ENCODE measurements at regions not wholly inside any gene's neighbourhood (a gene's known extent, or its start where the extent isn't known, plus 50 kb on each side); places are given as distances from the start of the nearest gene placed in this dataset.

DNA sequence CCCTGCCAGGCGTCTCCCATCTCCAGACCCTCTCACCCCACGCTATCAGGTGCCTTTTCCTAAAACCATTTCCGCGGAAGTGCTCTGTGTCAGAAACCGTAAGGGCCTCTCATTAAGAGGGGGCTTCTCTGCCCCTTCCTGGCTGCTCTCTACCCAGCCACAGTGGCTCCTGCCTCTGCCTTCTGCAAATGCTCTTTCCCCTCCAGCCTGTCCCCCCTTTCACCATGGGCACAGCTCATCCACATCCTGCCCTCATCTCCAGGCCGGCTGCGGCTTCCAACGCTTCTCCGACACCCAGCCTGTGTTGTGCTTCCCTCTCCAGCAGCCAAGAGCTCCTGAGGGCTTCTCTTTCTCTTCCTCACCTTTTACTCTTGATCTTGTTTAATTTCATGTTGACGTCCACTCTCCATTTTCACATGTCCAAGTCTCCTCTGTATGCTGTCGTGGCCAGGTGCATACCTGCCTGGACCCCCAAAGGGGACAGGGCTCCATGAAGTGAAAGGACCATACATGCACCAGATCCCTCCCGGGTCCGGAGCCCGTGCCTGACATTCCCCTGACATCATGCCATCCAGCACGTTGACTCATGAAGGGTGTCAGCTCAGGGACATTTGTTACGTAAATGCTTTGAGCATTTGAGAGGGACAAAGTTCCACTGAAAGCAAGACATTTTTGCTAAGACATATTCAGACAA lies 306.5 kb downstream of the AJAP1 start:
- no peak overlapping the region for H3K4me3 ChIP-seq
- no peak overlapping the region for H3K27ac ChIP-seq
- in situ Hi-C loops (cut with MboI; ENCODE audit: low pct_unique_long_range_greater_than_20kb in 2 of 9, low sequenced_read_pairs in 9 of 9, unreplicated experiment in 9 of 9) = no loop called here
- WGBS, 10 experiments = 30 to 75% (median 66%) methylated on average over 2 to 15 of the region's 16 CpGs; no CpG with 5 or more reads in 1 of the 10 experiments
- no peak for ATAC-seq (replicated peaks in 6 of 8)
- no peaks in the 10 kb centered on the region for H3K4me1 ChIP-seq (replicated peaks in 1 of 2)

DNA sequence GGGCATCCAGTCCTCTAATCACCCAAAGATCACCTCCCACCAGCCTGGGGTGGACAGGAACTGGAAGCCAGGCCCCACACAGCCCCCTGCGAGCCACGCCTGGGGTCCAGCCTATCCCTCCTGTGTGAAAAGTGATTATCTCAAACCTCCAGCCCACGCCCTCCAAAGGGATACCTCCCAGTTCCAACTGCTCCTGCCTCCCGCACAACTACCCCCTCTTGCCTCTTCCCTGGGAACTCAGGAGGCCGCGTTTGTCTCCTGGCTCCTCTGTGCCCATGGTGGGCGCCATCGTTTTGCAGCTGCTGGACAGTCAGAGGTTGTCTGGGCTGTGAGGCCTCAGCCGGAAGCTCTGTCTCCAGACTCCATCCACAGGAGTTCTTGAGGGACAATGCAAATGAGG lies 305.9 kb downstream of the AJAP1 start:
- no peak for ATAC-seq (replicated peaks in 6 of 8)
- WGBS, 10 experiments = 20 to 90% (median 54%) methylated on average over 2 to 4 of the region's 9 CpGs; no CpG with 5 or more reads in 2 of the 10 experiments
- H3K4me3 ChIP-seq = no peak overlapping the region
- in situ Hi-C loops (cut with MboI; ENCODE audit: low pct_unique_long_range_greater_than_20kb in 2 of 9, low sequenced_read_pairs in 9 of 9, unreplicated experiment in 9 of 9) = no loop called here
- no peak overlapping the region for H3K27ac ChIP-seq
- no peaks in the 10 kb centered on the region for H3K4me1 ChIP-seq (replicated peaks in 1 of 2)

GRCh38 chr1:4959216-4959615 lies 304.8 kb downstream of the AJAP1 start:
- WGBS, 10 experiments = 12 to 83% (median 53%) methylated on average over 1 to 6 of the region's 6 CpGs; no CpG with 5 or more reads in 3 of the 10 experiments
- no peak overlapping the region for H3K4me3 ChIP-seq
- H3K27ac ChIP-seq = no peak overlapping the region
- no peaks in the 10 kb centered on the region for H3K4me1 ChIP-seq (replicated peaks in 1 of 2)
- ATAC-seq (replicated peaks in 6 of 8) = no peak
- in situ Hi-C loops (cut with MboI; ENCODE audit: low pct_unique_long_range_greater_than_20kb in 2 of 9, low sequenced_read_pairs in 9 of 9, unreplicated experiment in 9 of 9) = no loop called here

DNA sequence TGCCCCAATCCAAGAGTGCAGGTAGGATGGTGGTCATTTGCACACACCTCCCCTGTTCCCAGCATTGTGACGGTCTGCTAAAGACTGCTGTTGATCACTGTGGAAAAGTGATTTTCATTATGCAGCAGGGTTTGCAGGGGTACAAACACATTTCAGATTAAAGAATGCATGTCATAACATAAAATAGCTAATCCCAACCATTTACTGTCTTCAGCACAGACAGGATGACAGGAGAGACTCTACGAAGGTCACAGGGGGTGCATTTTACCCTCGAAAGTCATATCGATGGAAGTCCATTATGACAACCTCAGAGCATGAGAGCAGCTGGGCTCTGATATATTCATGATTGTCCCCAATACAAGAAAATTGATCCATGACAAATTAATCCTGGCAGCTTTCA lies 302.6 kb downstream of the AJAP1 start:
- WGBS, 10 experiments = 21 to 95% (median 65%) methylated on average over 2 to 4 of the region's 4 CpGs; no CpG with 5 or more reads in 5 of the 10 experiments
- in situ Hi-C loops (cut with MboI; ENCODE audit: low pct_unique_long_range_greater_than_20kb in 2 of 9, low sequenced_read_pairs in 9 of 9, unreplicated experiment in 9 of 9) = no loop called here
- ATAC-seq (replicated peaks in 6 of 8) = no peak
- Histone ChIP-seq H3K4me3 (no peak overlapping the region), H3K27ac (no peak overlapping the region), H3K4me1 (replicated peaks in 1 of 2) (no peaks in the 10 kb centered on the region)

DNA sequence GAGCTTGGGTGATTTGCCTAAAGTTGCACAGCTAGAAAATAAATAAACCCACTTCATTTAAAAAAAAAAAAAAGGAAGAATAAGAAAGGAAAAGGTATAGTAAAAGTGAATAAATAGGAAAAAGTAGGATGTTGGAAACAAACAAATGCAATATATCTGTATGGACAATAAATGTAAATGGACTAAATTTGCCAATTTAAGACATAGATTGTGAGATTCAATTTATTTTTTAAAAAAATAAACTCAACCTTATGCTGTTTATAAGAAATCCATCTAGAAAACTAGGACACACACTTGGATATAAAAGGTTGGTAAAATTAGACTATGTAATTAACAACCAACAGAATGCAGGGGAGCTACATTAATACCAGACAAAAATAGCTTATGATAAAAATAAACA lies 300.0 kb downstream of the AJAP1 start:
- Histone ChIP-seq H3K27ac (no peak overlapping the region), H3K4me1 (replicated peaks in 1 of 2) (peaks cover 0 to 4% of the 10 kb centered on the region in 2 donors), H3K4me3 (no peak overlapping the region)
- ATAC-seq (replicated peaks in 6 of 8) = no peak
- in situ Hi-C loops (cut with MboI; ENCODE audit: low pct_unique_long_range_greater_than_20kb in 2 of 9, low sequenced_read_pairs in 9 of 9, unreplicated experiment in 9 of 9) = no loop called here

DNA sequence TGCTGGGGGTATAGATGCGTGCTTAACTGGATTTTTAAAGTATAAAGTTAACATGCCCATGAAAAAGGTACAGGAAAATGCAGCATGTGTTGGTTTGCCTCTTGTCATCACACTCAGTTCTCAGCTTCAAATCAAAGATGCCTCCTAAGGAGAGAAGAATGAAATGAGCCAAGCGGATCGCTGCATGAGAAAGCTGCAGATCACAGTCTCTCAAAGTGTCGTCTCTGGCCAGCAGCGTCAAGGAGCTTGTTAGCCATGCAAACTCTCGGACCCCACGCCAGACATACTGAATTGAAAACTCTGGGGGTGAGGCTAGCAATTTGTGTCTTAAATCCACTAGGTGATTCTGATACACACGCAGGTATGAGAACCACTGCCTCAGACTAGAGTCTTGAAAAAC lies 297.2 kb downstream of the AJAP1 start:
- Histone ChIP-seq H3K4me1 (replicated peaks in 1 of 2) (peaks cover 0 to 4% of the 10 kb centered on the region in 2 donors), H3K27ac (no peak overlapping the region), H3K4me3 (no peak overlapping the region)
- ATAC-seq (replicated peaks in 6 of 8) = no peak
- in situ Hi-C loops (cut with MboI; ENCODE audit: low pct_unique_long_range_greater_than_20kb in 2 of 9, low sequenced_read_pairs in 9 of 9, unreplicated experiment in 9 of 9) = no loop called here
- WGBS, 10 experiments = 0 to 63% (median 41%) methylated on average over 1 to 8 of the region's 8 CpGs; no CpG with 5 or more reads in 3 of the 10 experiments

DNA sequence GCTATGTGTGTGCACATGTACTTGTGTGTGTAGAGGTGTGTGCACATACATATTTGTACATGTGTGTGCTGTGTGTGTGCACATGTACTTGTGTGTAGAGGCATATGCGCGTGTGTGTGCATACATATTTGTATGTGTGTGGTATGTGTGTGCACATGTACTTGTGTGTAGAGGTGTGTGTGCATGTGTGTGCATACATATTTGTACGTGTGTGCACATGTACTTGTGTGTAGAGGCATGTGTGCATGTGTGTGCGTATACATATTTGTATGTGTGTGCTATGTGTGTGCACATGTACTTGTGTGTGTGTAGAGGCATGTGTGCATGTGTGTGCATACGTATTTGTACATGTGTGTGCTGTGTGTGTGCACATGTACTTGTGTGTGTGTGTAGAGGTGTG lies 291.9 kb downstream of the AJAP1 start:
- peaks cover 0 to 2% of the 10 kb centered on the region in 2 donors for H3K4me1 ChIP-seq (replicated peaks in 1 of 2)
- 18 to 80% (median 66%) methylated on average over 1 to 2 of the region's 5 CpGs; no CpG with 5 or more reads in 2 of the 10 experiments for WGBS, 10 experiments
- no peak overlapping the region for H3K4me3 ChIP-seq
- H3K27ac ChIP-seq = no peak overlapping the region
- no peak for ATAC-seq (replicated peaks in 6 of 8)
- in situ Hi-C loops (cut with MboI; ENCODE audit: low pct_unique_long_range_greater_than_20kb in 2 of 9, low sequenced_read_pairs in 9 of 9, unreplicated experiment in 9 of 9) = no loop called here

- Histone ChIP-seq H3K4me1 (replicated peaks in 1 of 2) (no peaks in the 10 kb centered on the region), H3K27ac (no peak overlapping the region), H3K4me3 (no peak overlapping the region)
- 27 to 92% (median 62%) methylated on average over 1 to 9 of the region's 9 CpGs; no CpG with 5 or more reads in 4 of the 10 experiments for WGBS, 10 experiments
- ATAC-seq (replicated peaks in 6 of 8) = no peak
- in situ Hi-C loops (cut with MboI; ENCODE audit: low pct_unique_long_range_greater_than_20kb in 2 of 9, low sequenced_read_pairs in 9 of 9, unreplicated experiment in 9 of 9) = no loop called here
Measured at GRCh38 chr1:4944911-4945310, 290.5 kb downstream of the AJAP1 start.

GRCh38 chr1:4944072-4944471 lies 289.7 kb downstream of the AJAP1 start:
- Histone ChIP-seq H3K27ac (no peak overlapping the region), H3K4me1 (replicated peaks in 1 of 2) (no peaks in the 10 kb centered on the region), H3K4me3 (no peak overlapping the region)
- in situ Hi-C loops (cut with MboI; ENCODE audit: low pct_unique_long_range_greater_than_20kb in 2 of 9, low sequenced_read_pairs in 9 of 9, unreplicated experiment in 9 of 9) = no loop called here
- 0 to 80% (median 36%) methylated on average over 1 to 5 of the region's 5 CpGs for WGBS, 10 experiments
- ATAC-seq (replicated peaks in 6 of 8) = no peak

DNA sequence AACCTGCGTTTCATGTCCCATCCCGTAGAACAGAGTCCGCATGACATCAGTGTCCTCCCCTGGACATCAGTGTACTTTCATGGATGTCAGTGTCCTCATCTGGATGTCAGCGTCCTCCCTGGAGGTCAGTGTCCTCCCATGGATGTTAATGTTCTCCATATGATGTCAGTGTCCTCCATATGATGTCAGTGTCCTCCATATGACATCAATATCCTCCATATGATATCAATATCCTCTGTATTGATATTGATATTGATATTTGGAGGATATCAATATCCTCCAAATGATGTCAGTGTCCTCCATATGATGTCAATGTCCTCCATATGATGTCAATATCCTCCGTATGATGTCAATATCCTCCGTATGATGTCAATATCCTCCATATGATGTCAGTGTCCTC lies 284.9 kb downstream of the AJAP1 start:
- Histone ChIP-seq H3K27ac (no peak overlapping the region), H3K4me1 (replicated peaks in 1 of 2) (no peaks in the 10 kb centered on the region), H3K4me3 (no peak overlapping the region)
- WGBS, 10 experiments = 37 to 68% (median 64%) methylated on average over 2 to 6 of the region's 6 CpGs
- in situ Hi-C loops (cut with MboI; ENCODE audit: low pct_unique_long_range_greater_than_20kb in 2 of 9, low sequenced_read_pairs in 9 of 9, unreplicated experiment in 9 of 9) = no loop called here
- ATAC-seq (replicated peaks in 6 of 8) = no peak

DNA sequence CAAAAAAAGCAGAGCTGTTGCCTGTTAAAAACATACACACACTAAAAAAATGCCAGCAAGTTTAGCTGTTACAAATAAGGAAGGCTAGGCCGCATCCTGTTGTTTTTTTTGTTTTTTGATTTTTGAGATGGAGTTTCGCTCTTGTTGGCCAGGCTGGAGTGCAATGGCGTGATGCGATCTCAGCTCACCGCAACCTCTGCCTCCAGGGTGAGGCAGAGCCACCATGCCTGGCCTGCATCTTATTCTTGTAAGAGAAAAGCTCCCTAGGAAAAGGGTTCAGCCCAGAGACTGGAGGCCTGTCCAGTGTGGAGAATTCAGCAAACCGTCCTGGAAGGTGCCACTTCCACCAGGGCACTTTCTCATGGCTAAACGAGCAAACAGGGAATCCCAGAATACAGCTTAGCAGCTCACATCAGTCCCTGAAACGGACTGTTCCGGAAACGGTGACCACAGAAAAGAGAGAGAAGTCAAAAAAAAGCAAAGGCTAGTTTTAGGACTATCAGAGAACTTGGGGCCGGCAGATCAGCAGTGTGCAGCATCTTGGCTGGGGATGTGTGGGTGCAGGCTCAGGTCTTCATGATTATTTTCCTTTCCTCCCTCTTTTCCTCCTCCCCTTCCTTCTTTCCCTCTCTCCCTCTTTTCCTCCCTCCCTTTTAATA lies 283.6 kb downstream of the AJAP1 start:
- no peak overlapping the region for H3K4me3 ChIP-seq
- ATAC-seq (replicated peaks in 6 of 8) = no peak
- WGBS, 10 experiments = 15 to 81% (median 63%) methylated on average over 3 to 11 of the region's 11 CpGs; no CpG with 5 or more reads in 1 of the 10 experiments
- in situ Hi-C loops (cut with MboI; ENCODE audit: low pct_unique_long_range_greater_than_20kb in 2 of 9, low sequenced_read_pairs in 9 of 9, unreplicated experiment in 9 of 9) = no loop called here
- H3K27ac ChIP-seq = no peak overlapping the region
- H3K4me1 ChIP-seq (replicated peaks in 1 of 2) = no peaks in the 10 kb centered on the region

DNA sequence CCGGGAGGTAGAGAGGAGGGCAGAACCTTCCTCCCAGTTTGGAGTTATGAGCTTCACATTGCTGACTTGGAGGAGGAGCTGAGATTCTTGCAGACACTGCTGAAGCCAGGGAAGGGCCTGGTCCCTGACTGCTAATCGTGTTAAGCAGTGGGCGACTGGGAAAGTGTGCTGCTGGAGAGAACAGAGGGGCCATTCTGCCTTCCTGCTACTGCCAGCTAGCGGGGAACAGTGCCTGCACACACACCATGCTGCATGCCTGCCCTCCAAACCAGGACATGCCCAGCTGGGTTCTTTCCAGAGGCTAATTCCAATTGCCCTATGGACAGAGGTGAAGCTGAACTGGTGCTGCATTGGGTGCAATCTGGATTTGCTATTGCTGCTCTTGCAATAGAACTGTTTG lies 281.4 kb downstream of the AJAP1 start:
- in situ Hi-C loops (cut with MboI; ENCODE audit: low pct_unique_long_range_greater_than_20kb in 2 of 9, low sequenced_read_pairs in 9 of 9, unreplicated experiment in 9 of 9) = no loop called here
- H3K27ac ChIP-seq = no peak overlapping the region
- WGBS, 10 experiments = 0 to 70% (median 40%) methylated on average over 1 to 4 of the region's 4 CpGs; no CpG with 5 or more reads in 7 of the 10 experiments
- H3K4me1 ChIP-seq (replicated peaks in 1 of 2) = no peaks in the 10 kb centered on the region
- no peak overlapping the region for H3K4me3 ChIP-seq
- no peak for ATAC-seq (replicated peaks in 6 of 8)

DNA sequence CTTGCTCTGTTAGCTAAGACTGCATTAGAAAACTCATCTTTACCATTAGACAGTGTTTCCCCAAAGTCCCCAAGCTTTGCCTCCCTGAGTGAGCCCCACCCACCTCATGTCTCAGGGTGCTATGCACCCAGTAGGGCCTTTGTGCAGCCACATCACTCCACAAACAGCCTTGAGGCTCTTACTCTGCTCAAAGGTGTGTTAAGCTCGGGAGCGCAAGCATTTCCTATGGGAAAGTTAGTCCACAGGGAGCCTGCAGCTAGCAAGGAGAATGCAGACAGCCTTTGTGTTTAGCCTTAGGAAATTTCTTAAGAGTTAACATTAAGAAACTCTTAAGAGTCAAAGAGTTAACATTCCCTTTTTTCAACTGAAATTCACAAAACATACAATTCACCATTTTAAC lies 278.8 kb downstream of the AJAP1 start:
- H3K27ac ChIP-seq = no peak overlapping the region
- WGBS, 10 experiments = 17 to 100% (median 60%) methylated on average over 1 to 2 of the region's 2 CpGs; no CpG with 5 or more reads in 6 of the 10 experiments
- no peak for ATAC-seq (replicated peaks in 6 of 8)
- H3K4me3 ChIP-seq = no peak overlapping the region
- H3K4me1 ChIP-seq (replicated peaks in 1 of 2) = no peaks in the 10 kb centered on the region
- in situ Hi-C loops (cut with MboI; ENCODE audit: low pct_unique_long_range_greater_than_20kb in 2 of 9, low sequenced_read_pairs in 9 of 9, unreplicated experiment in 9 of 9) = no loop called here
